Mesenchymal stem cell (in vitro differentiated cells and primary cell): ENCODE measurements at regions not wholly inside any gene's neighbourhood (a gene's known extent, or its start where the extent isn't known, plus 50 kb on each side); places are given as distances from the start of the nearest gene placed in this dataset.

ENCODE experiments used
- DNase-seq: peaks from one replicate; pipeline ENCODE4 v3.0.0-alpha.2; 2013
- H2AFZ ChIP-seq: one replicate; pipeline ENCODE4 v1.6.1; 2013; ENCODE audit warnings: low read depth, mild to moderate bottlenecking, control low read depth, inconsistent platforms, low read length, moderate library complexity
- H2AK5ac ChIP-seq: 2 replicates; pipeline ENCODE4 v1.6.1; 2013; ENCODE audit warnings: low read length, moderate library complexity, mild to moderate bottlenecking, inconsistent platforms; ENCODE audit not compliant: severe bottlenecking
- H2BK120ac ChIP-seq: one replicate; pipeline ENCODE4 v1.6.1; 2013; ENCODE audit warnings: low read depth, mild to moderate bottlenecking, inconsistent platforms, low read length, moderate library complexity
- H2BK12ac ChIP-seq, 2 experiments: one replicate each; pipeline ENCODE4 v1.6.1; 2013; ENCODE audit warnings: inconsistent platforms in 2 of 2, low read length in 2 of 2, mild to moderate bottlenecking in 2 of 2, moderate library complexity in 2 of 2, control low read depth in 1 of 2
- H2BK15ac ChIP-seq: one replicate; pipeline ENCODE4 v1.6.1; 2013; ENCODE audit warnings: mild to moderate bottlenecking, low read depth, inconsistent platforms; ENCODE audit not compliant: poor library complexity, severe bottlenecking
- H2BK5ac ChIP-seq: 2 replicates; pipeline ENCODE4 v1.6.1; 2013; ENCODE audit warnings: low read depth, mild to moderate bottlenecking, low read length, control low read depth, inconsistent platforms; ENCODE audit not compliant: poor library complexity, severe bottlenecking
- H3K14ac ChIP-seq, 2 experiments: one replicate each; pipeline ENCODE4 v1.6.1; 2013; ENCODE audit warnings: inconsistent platforms in 2 of 2, low read length in 2 of 2, control low read depth in 1 of 2, mild to moderate bottlenecking in 1 of 2, moderate library complexity in 1 of 2
- H3K18ac ChIP-seq, 2 experiments: one replicate each; pipeline ENCODE4 v1.6.1; 2013; ENCODE audit warnings: inconsistent platforms in 2 of 2, low read length in 2 of 2, control low read depth in 1 of 2, low read depth in 1 of 2, mild to moderate bottlenecking in 1 of 2
- H3K23ac ChIP-seq, 2 experiments: one replicate each; pipeline ENCODE4 v1.6.1; 2013; ENCODE audit warnings: inconsistent platforms in 2 of 2, low read length in 2 of 2, mild to moderate bottlenecking in 2 of 2, moderate library complexity in 2 of 2, control low read depth in 1 of 2
- H3K27ac ChIP-seq: 2 replicates; pipeline ENCODE4 v1.5.1; 2013; ENCODE audit warnings: mild to moderate bottlenecking, moderate library complexity, low read length, control low read depth, inconsistent platforms; ENCODE audit not compliant: poor library complexity, severe bottlenecking
- H3K27me3 ChIP-seq, 2 experiments: 2 replicates each; pipeline versions ENCODE4 v1.6.1 to v1.7.0; 2013; ENCODE audit warnings: low read length in 2 of 2, mild to moderate bottlenecking in 2 of 2, moderate library complexity in 2 of 2, control low read depth in 1 of 2, inconsistent platforms in 1 of 2; ENCODE audit not compliant: control insufficient read depth in 1 of 2, insufficient read depth in 1 of 2
- H3K36me3 ChIP-seq, 2 experiments: 2 replicates each; pipeline versions ENCODE4 v1.6.1 to v1.7.0; 2013; ENCODE audit warnings: low read length in 2 of 2, control low read depth in 1 of 2, inconsistent platforms in 1 of 2, low read depth in 1 of 2, mild to moderate bottlenecking in 1 of 2; ENCODE audit not compliant: insufficient read depth in 2 of 2, control insufficient read depth in 1 of 2
- H3K4ac ChIP-seq, 2 experiments: one replicate each; pipeline ENCODE4 v1.6.1; 2013; ENCODE audit warnings: inconsistent platforms in 2 of 2, low read length in 2 of 2, mild to moderate bottlenecking in 2 of 2, moderate library complexity in 2 of 2, control low read depth in 1 of 2, low read depth in 1 of 2
- H3K4me1 ChIP-seq: 2 replicates; pipeline ENCODE4 v1.6.1; 2013; ENCODE audit warnings: low read depth, low read length, control low read depth; ENCODE audit not compliant: control insufficient read depth, insufficient read depth
- H3K4me2 ChIP-seq: 2 replicates; pipeline ENCODE4 v1.6.1; 2013; ENCODE audit warnings: low read length, mild to moderate bottlenecking, inconsistent platforms; ENCODE audit not compliant: poor library complexity, severe bottlenecking
- H3K4me3 ChIP-seq, 2 experiments: 2 replicates each; pipeline versions ENCODE4 v1.5.1 to v1.7.0; 2013; ENCODE audit warnings: low read length in 2 of 2, mild to moderate bottlenecking in 2 of 2, control low read depth in 1 of 2, low read depth in 1 of 2; ENCODE audit not compliant: insufficient read depth in 1 of 2
- H3K79me1 ChIP-seq: replicated peaks from 2 replicates; pipeline ENCODE4 v1.6.1; 2013; ENCODE audit warnings: mild to moderate bottlenecking, control low read depth, low read length, inconsistent platforms; ENCODE audit not compliant: poor library complexity, severe bottlenecking
- H3K9ac ChIP-seq: 2 replicates; pipeline ENCODE4 v1.7.0; 2013; ENCODE audit warnings: mild to moderate bottlenecking, low read length, moderate library complexity
- H3K9me3 ChIP-seq: 2 replicates; pipeline ENCODE4 v1.7.0; 2013; ENCODE audit warnings: mild to moderate bottlenecking, low read length; ENCODE audit not compliant: control insufficient read depth
- H4K8ac ChIP-seq: one replicate; pipeline ENCODE4 v1.6.1; 2013; ENCODE audit warnings: inconsistent platforms, mild to moderate bottlenecking, low read length, moderate library complexity
- H4K91ac ChIP-seq: one replicate; pipeline ENCODE4 v1.6.1; 2013; ENCODE audit warnings: mild to moderate bottlenecking, low read length, inconsistent platforms
- WGBS: methylation state at CpG from one replicate; pipeline ENCODE4 v1.1.7; 2013; ENCODE audit warnings: mixed read lengths; 5-methylcytosine and 5-hydroxymethylcytosine counted together

- Histone ChIP-seq H3K9ac (no peak overlapping the region), H2AK5ac (no peak overlapping the region), H3K36me3 (no peaks in the 10 kb centered on the region), H3K27ac (no peak overlapping the region), H3K14ac (no peak overlapping the region), H2BK12ac (no peak overlapping the region), H3K9me3 (no peaks in the 10 kb centered on the region), H3K4me1 (peaks cover 5% of the 10 kb centered on the region), H3K27me3 (peaks cover 34 to 42% of the 10 kb centered on the region in 2 experiments), H2BK120ac (no peak overlapping the region), H4K91ac (no peak overlapping the region), H3K23ac (no peak overlapping the region), H3K79me1 (no peaks in the 10 kb centered on the region), H2BK15ac (no peak overlapping the region), H2AFZ (no peak overlapping the region), H2BK5ac (no peak overlapping the region), H3K4me2 (no peak overlapping the region), H3K4me3 (no peak overlapping the region), H3K18ac (no peak overlapping the region), H4K8ac (no peak overlapping the region), H3K4ac (no peak overlapping the region)
- no peak for DNase-seq
Measured at GRCh38 chr15:68871507-68871906, 50.8 kb upstream of the ANP32A start.

GRCh38 chr15:68874788-68875187 lies 54.1 kb upstream of the ANP32A start:
- H3K4me2 ChIP-seq = no peak overlapping the region
- H3K27ac ChIP-seq = no peak overlapping the region
- no peak for DNase-seq
- H4K91ac ChIP-seq = no peak overlapping the region
- no peak overlapping the region for H3K23ac ChIP-seq
- no peak overlapping the region for H3K4ac ChIP-seq
- H3K9me3 ChIP-seq = no peaks in the 10 kb centered on the region
- H2AFZ ChIP-seq = peak overlapping the region; percentile 36
- no peak overlapping the region for H3K18ac ChIP-seq
- H3K14ac ChIP-seq = no peak overlapping the region
- H3K4me3 ChIP-seq = no peak overlapping the region
- 82% methylated on average over 7 of the region's 7 CpGs for WGBS
- no peak overlapping the region for H2BK120ac ChIP-seq
- H3K36me3 ChIP-seq = no peaks in the 10 kb centered on the region
- H2BK12ac ChIP-seq = no peak overlapping the region
- no peaks in the 10 kb centered on the region for H3K79me1 ChIP-seq
- peaks cover 5% of the 10 kb centered on the region for H3K4me1 ChIP-seq
- no peak overlapping the region for H2AK5ac ChIP-seq
- H3K9ac ChIP-seq = no peak overlapping the region
- H2BK5ac ChIP-seq = no peak overlapping the region
- H2BK15ac ChIP-seq = no peak overlapping the region
- peaks cover 23 to 24% of the 10 kb centered on the region in 2 experiments for H3K27me3 ChIP-seq
- no peak overlapping the region for H4K8ac ChIP-seq

GRCh38 chr15:68875377-68876116 lies 54.8 kb upstream of the SPESP1 start:
- no peak overlapping the region for H3K18ac ChIP-seq
- no peak overlapping the region for H2AK5ac ChIP-seq
- H3K23ac ChIP-seq = no peak overlapping the region
- peak; percentile 88 for DNase-seq
- H3K9ac ChIP-seq = peak overlapping the region; percentile 67
- H4K91ac ChIP-seq = no peak overlapping the region
- no peaks in the 10 kb centered on the region for H3K79me1 ChIP-seq
- peaks cover 5% of the 10 kb centered on the region for H3K4me1 ChIP-seq
- no peak overlapping the region for H3K4ac ChIP-seq
- peak overlapping the region; percentile 39 to 85 for H3K4me3 ChIP-seq
- 6% methylated on average over 23 of the region's 31 CpGs for WGBS
- no peak overlapping the region for H2BK15ac ChIP-seq
- H2AFZ ChIP-seq = peak overlapping the region; percentile 62
- H3K36me3 ChIP-seq = no peaks in the 10 kb centered on the region
- no peaks in the 10 kb centered on the region for H3K9me3 ChIP-seq
- no peak overlapping the region for H3K27ac ChIP-seq
- no peak overlapping the region for H2BK5ac ChIP-seq
- peak overlapping the region; percentile 57 for H3K4me2 ChIP-seq
- H3K27me3 ChIP-seq = peaks cover 16 to 18% of the 10 kb centered on the region in 2 experiments
- H2BK12ac ChIP-seq = no peak overlapping the region
- no peak overlapping the region for H4K8ac ChIP-seq
- no peak overlapping the region for H2BK120ac ChIP-seq
- peak overlapping the region in 1 of 2 experiments; percentile 11 for H3K14ac ChIP-seq

- H2BK12ac ChIP-seq = no peak overlapping the region
- no peak overlapping the region for H3K27ac ChIP-seq
- peaks cover 5% of the 10 kb centered on the region for H3K4me1 ChIP-seq
- H3K27me3 ChIP-seq = peaks cover 3 to 9% of the 10 kb centered on the region in 2 experiments
- H3K18ac ChIP-seq = no peak overlapping the region
- H3K79me1 ChIP-seq = no peaks in the 10 kb centered on the region
- H3K9ac ChIP-seq = no peak overlapping the region
- H2AK5ac ChIP-seq = no peak overlapping the region
- H3K14ac ChIP-seq = no peak overlapping the region
- H3K36me3 ChIP-seq = no peaks in the 10 kb centered on the region
- H4K91ac ChIP-seq = no peak overlapping the region
- no peak overlapping the region for H3K4me3 ChIP-seq
- H3K4ac ChIP-seq = no peak overlapping the region
- H2BK5ac ChIP-seq = no peak overlapping the region
- WGBS = 61% methylated on average over 1 of the region's 5 CpGs
- no peak overlapping the region for H3K23ac ChIP-seq
- H2AFZ ChIP-seq = no peak overlapping the region
- no peak overlapping the region for H2BK120ac ChIP-seq
- no peaks in the 10 kb centered on the region for H3K9me3 ChIP-seq
- no peak overlapping the region for H4K8ac ChIP-seq
- H3K4me2 ChIP-seq = no peak overlapping the region
- no peak for DNase-seq
- no peak overlapping the region for H2BK15ac ChIP-seq
Measured at GRCh38 chr15:68877626-68878025, 52.7 kb upstream of the SPESP1 start.
